ENCODE measurements at regions not wholly inside any gene's neighbourhood (a gene's known extent, or its start where the extent isn't known, plus 50 kb on each side); places are given as distances from the start of the nearest gene placed in this dataset.
"Not testable (repeated sequence)": the region's sequence is repeated elsewhere in the genome, so short reads cannot be mapped to it uniquely, and the experiment has no call there.

- TF ChIP-seq POLR2A (IDR thresholded peaks at IDR 0.05; ENCODE audit: low read length); GATA3 (IDR thresholded peaks at IDR 0.05; ENCODE audit: borderline replicate concordance); ESRRA (IDR thresholded peaks at IDR 0.05; ENCODE audit: borderline replicate concordance, low read length); CTCF (IDR thresholded peaks at IDR 0.05); ZFP36 (IDR thresholded peaks at IDR 0.05; ENCODE audit: borderline replicate concordance, partially characterized antibody); ZC3H11A (IDR thresholded peaks at IDR 0.05); HMGXB4 (CRISPR knock-in tag; IDR thresholded peaks at IDR 0.05; ENCODE audit: borderline replicate concordance); RARB (CRISPR knock-in tag; IDR thresholded peaks at IDR 0.05): not testable (repeated sequence)
Observed at GRCh38 chr9:115473032-115473431, 355.1 kb upstream of the TNC start.
